Body of pancreas (tissue), 4 donors: ENCODE measurements at regions not wholly inside any gene's neighbourhood (a gene's known extent, or its start where the extent isn't known, plus 50 kb on each side); places are given as distances from the start of the nearest gene placed in this dataset.

Experiments used
- CTCF ChIP-seq, 7 experiments: fragments of 450-650 bp in 4 of 7; fragments of 200-600 bp in 3 of 7; sonication (generic) in 3 of 7; IDR thresholded peaks; one replicate each; pipeline ENCODE4 v1.5.1; 2016 to 2019; ENCODE audit warnings: antibody characterized with exemption in 7 of 7
- POLR2A ChIP-seq, 3 donors: fragments of 450-650 bp; IDR thresholded peaks; one replicate each; pipeline ENCODE4 v1.6.1; 2016; ENCODE audit warnings: antibody characterized with exemption in 3 of 3, mild to moderate bottlenecking in 2 of 3

GRCh38 chr6:141490982-141491381 is 641.7 kb upstream of the GJE1 start:
- TF ChIP-seq CTCF (IDR thresholded peaks at IDR 0.05) (no peak), POLR2A (IDR thresholded peaks at IDR 0.05) (no peak)
